HG03095 (cell line): ENCODE measurements at regions not wholly inside any gene's neighbourhood (a gene's known extent, or its start where the extent isn't known, plus 50 kb on each side); places are given as distances from the start of the nearest gene placed in this dataset.

Source experiments
- ATAC-seq: cut with Tn5 transposase; IDR thresholded peaks from one replicate; pipeline ENCODE4 v1.9.1; 2021; ENCODE audit warnings: moderate library complexity; ENCODE audit not compliant: unreplicated experiment

- no peak for ATAC-seq
Observed at GRCh38 chr2:198448789-198449188, 644.4 kb downstream of the PLCL1 start.

DNA sequence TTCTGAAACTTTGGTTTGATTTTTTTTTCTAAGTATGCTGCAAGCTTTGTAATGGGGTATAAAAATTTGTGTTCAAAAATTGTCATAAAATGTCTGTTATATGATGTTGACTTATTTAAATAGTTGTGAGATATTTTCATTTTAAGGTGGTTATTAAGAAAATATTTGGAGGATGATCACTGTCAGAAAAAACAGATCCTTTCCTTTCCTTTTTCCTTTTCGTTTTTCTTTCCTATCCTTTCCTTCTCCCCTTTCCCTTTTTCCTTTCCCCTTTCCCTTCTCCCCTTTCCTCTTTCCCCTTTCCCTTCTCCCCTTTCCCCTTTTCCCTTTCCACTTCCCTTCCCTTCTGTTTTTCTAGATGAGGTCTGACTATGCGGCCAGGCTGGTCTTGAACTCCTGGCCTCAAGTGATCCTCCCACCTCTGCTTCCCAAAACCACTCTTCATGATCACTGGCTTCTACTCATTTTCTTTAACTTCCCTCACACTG, 640.5 kb downstream of the PLCL1 start:
- ATAC-seq: no peak

GRCh38 chr2:198441901-198442300, 637.5 kb downstream of the PLCL1 start:
- no peak for ATAC-seq

- ATAC-seq: no peak
Observed at GRCh38 chr2:198441246-198441645, 636.9 kb downstream of the PLCL1 start.

DNA sequence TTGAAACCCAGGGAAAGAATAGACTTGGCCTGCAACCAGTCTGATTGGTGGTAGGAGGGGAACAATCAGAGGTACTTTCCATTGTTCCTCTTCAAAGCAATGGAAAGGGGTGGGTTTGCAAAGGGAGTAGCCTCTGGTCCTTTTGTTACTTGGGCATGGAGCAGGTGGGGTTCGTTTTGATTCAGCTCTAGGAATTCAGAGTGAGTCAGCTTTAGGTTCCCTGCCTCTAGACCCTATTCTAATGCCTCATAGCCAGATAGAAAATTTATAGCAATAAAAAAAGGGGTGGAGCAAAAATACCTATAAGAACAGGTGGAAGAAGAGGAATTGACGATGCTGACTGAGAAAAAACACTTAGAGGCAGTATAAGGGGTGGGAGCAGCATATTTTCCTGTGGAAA, 636.4 kb downstream of the PLCL1 start:
- ATAC-seq: no peak

- no peak for ATAC-seq
Observed at GRCh38 chr2:198438331-198438730, 633.9 kb downstream of the PLCL1 start.

DNA sequence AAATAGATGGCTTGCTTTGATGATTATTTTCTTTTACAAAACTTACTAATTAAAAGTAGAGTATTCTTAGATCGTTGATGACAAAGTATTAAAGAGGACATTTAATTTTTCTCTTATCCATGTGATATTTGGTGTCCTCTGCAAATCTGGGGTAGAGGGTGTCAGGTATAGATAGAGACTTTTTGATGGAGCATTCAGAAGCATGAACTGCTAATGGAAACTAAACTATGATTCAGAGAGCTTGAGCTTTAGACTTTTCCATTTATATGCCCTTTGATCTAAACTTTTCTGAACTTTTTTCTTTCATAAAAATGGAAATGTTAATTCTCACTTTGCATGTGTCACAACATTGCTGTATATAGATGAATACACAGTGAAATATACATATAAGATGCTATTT, 619.7 kb downstream of the PLCL1 start:
- ATAC-seq: no peak

GRCh38 chr2:198417836-198418235, 613.4 kb downstream of the PLCL1 start:
- ATAC-seq: no peak

DNA sequence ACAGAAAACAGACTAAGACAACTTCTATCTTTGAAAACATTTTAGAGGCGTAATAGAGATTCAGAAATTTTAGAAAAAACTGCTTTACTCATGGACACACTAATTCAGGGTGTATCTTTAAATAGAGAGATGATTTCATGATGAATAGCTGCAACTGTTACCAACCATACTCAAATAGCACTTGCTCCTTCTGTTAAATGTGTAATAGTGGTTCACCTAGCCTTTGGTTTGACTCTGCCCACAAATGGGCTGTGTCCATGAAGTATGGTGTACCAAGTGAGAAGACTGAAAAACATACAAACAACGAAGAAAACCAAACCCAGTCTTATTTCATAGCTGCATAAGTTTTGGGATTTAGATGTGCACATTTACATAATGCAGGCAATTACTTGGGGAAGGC, 610.6 kb downstream of the PLCL1 start:
- ATAC-seq: no peak

DNA sequence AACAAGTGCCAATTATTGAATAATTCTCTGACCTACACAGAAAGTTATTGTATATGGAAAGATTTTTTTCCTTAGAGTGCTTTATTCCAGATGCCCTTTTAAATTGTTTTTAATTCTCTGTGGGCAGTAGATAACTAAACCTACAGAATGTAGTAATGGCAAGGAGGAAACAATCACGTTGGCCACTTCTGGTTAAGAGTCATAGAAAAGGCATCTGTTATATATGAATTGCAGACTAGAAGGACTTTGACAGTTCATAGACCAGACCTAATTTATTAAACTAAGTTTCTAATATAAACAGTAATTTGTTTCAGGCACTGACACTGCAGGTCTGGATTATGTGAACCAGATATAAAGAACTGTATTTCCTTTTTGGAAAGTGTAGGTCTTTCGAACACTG, 607.5 kb downstream of the PLCL1 start:
- no peak for ATAC-seq

DNA sequence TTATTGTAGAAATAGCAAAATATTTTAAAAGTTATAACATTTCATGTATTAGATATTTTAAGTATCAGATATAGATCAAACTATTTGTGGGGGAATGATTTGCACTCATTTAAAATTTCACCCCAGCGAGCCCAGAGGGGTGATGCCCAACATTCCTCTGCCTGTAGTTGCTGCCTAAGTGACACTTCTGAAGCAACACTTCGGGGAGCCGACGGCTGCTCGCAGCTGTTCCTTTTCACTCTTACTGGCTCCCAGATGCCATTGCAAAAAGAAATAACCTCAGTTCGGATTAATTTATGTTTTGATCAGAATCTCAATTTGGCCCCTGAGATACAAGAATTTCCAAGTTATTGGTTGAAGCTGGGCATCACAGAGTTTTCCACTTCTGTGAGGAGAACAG, 603.8 kb downstream of the PLCL1 start:
- no peak for ATAC-seq

- no peak for ATAC-seq
Observed at GRCh38 chr2:198405311-198405710, 600.9 kb downstream of the PLCL1 start.

GRCh38 chr2:198401644-198402043, 597.3 kb downstream of the PLCL1 start:
- no peak for ATAC-seq

DNA sequence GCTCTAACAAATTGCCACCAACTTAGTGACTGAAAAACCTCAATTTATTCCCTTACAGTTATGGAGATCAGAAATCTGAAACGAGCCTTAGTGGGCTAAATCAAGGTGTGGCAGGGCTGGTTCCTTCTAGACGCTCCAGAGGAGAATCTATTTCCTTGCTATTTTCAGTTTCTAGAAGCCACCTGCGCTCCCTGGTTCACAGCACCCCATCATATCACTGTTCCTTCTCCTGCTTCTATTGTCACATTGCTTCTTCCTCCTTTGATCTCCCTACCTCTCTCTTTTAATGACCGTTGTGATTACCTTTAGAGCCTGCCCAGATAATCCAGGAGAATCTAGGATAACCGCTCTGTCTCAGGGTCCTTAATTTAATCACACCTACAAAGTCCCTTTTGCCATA, 596.6 kb downstream of the PLCL1 start:
- ATAC-seq: no peak

- ATAC-seq: no peak
Observed at GRCh38 chr2:198394208-198394607, 589.8 kb downstream of the PLCL1 start.

- ATAC-seq: no peak
Observed at GRCh38 chr2:198390670-198391069, 586.3 kb downstream of the PLCL1 start.

- ATAC-seq: no peak
Observed at GRCh38 chr2:198387677-198388076, 583.3 kb downstream of the PLCL1 start.

DNA sequence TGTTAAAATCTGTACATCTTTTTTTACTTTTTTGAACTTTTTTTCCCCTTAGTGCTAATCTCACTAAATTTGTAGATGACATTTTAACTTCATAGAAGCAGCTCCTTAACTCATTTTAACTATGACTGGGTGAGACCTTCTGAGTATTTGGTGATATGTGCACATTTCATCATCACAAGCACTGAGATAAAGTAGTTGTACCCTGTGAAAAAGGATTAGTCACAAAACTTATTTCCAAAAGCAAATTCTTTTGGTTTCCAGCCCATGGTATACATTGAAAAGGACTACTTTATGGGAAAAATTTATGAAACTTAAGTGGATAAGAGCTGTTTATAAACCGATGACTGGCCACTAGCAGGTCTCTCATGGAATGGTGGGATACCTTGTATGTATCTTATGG, 581.5 kb downstream of the PLCL1 start:
- no peak for ATAC-seq

- no peak for ATAC-seq
Observed at GRCh38 chr2:198385326-198385725, 580.9 kb downstream of the PLCL1 start.

- no peak for ATAC-seq
Observed at GRCh38 chr2:198383392-198383791, 579.0 kb downstream of the PLCL1 start.

- ATAC-seq: no peak
Observed at GRCh38 chr2:198382811-198383210, 578.4 kb downstream of the PLCL1 start.

GRCh38 chr2:198376677-198377076, 572.3 kb downstream of the PLCL1 start:
- no peak for ATAC-seq

- no peak for ATAC-seq
Observed at GRCh38 chr2:198375083-198375410, 570.7 kb downstream of the PLCL1 start.
